HG03064 (cell line): ENCODE measurements at regions not wholly inside any gene's neighbourhood (a gene's known extent, or its start where the extent isn't known, plus 50 kb on each side); places are given as distances from the start of the nearest gene placed in this dataset.

ENCODE experiments used
- ATAC-seq: cut with Tn5 transposase; IDR thresholded peaks from one replicate; pipeline ENCODE4 v1.9.1; 2021; ENCODE audit warnings: low read depth; ENCODE audit not compliant: unreplicated experiment

- no peak for ATAC-seq
Measured at GRCh38 chr2:56444339-56444738, 260.5 kb downstream of the CCDC85A start.

GRCh38 chr2:56448403-56449001, 264.7 kb downstream of the CCDC85A start:
- no peak for ATAC-seq

GRCh38 chr2:56449002-56449431, 265.2 kb downstream of the CCDC85A start:
- no peak for ATAC-seq

- ATAC-seq: no peak
Measured at GRCh38 chr2:56449449-56449860, 265.7 kb downstream of the CCDC85A start.

GRCh38 chr2:56450047-56450446, 266.3 kb downstream of the CCDC85A start:
- no peak for ATAC-seq

GRCh38 chr2:56450772-56451171, 267.0 kb downstream of the CCDC85A start:
- no peak for ATAC-seq

GRCh38 chr2:56455642-56456041, 271.9 kb downstream of the CCDC85A start:
- no peak for ATAC-seq

GRCh38 chr2:56456791-56457190, 273.0 kb downstream of the CCDC85A start:
- no peak for ATAC-seq

- ATAC-seq: no peak
Measured at GRCh38 chr2:56460508-56460907, 276.7 kb downstream of the CCDC85A start.

- no peak for ATAC-seq
Measured at GRCh38 chr2:56464066-56464465, 280.3 kb downstream of the CCDC85A start.

GRCh38 chr2:56464613-56465012, 280.8 kb downstream of the CCDC85A start:
- no peak for ATAC-seq

- no peak for ATAC-seq
Measured at GRCh38 chr2:56465491-56465890, 281.7 kb downstream of the CCDC85A start.

- ATAC-seq: no peak
Measured at GRCh38 chr2:56473524-56473923, 289.7 kb downstream of the CCDC85A start.

- ATAC-seq: no peak
Measured at GRCh38 chr2:56474412-56475158, 290.8 kb downstream of the CCDC85A start.

- ATAC-seq: no peak
Measured at GRCh38 chr2:56475191-56475590, 291.4 kb downstream of the CCDC85A start.

- no peak for ATAC-seq
Measured at GRCh38 chr2:56476509-56477071, 292.8 kb downstream of the CCDC85A start.

- ATAC-seq: no peak
Measured at GRCh38 chr2:56478027-56478426, 294.2 kb downstream of the CCDC85A start.

- ATAC-seq: no peak
Measured at GRCh38 chr2:56483081-56483480, 299.3 kb downstream of the CCDC85A start.

GRCh38 chr2:56484906-56485305, 301.1 kb downstream of the CCDC85A start:
- no peak for ATAC-seq

GRCh38 chr2:56500317-56500716, 316.5 kb downstream of the CCDC85A start:
- ATAC-seq: no peak

GRCh38 chr2:56502616-56503015, 318.8 kb downstream of the CCDC85A start:
- ATAC-seq: no peak

- no peak for ATAC-seq
Measured at GRCh38 chr2:56505885-56506284, 322.1 kb downstream of the CCDC85A start.
